ENCODE measurements at regions not wholly inside any gene's neighbourhood (a gene's known extent, or its start where the extent isn't known, plus 50 kb on each side); places are given as distances from the start of the nearest gene placed in this dataset.

- TF ChIP-seq CTCF (IDR thresholded peaks at IDR 0.05; ENCODE audit: insufficient read depth, low read length) = no peak
- no peak for TF ChIP-seq REST (IDR thresholded peaks at IDR 0.05; ENCODE audit: insufficient replicate concordance, low read depth)
- no peak for TF ChIP-seq POLR2AphosphoS5 (IDR thresholded peaks at IDR 0.05; ENCODE audit: low read depth)
Measured at GRCh38 chr5:171714261-171714660, 71.4 kb upstream of the SMIM23 start.

Data from HL-60 (cell line).